RWPE2 (cell line): ENCODE measurements at regions not wholly inside any gene's neighbourhood (a gene's known extent, or its start where the extent isn't known, plus 50 kb on each side); places are given as distances from the start of the nearest gene placed in this dataset.

Experiments used
- ATAC-seq: fragments of 200-7000 bp; cut with Tn5 transposase; 3 replicates; pipeline ENCODE4 v1.9.1; 2021; ENCODE audit warnings: low read depth
- DNase-seq: peaks from one replicate; pipeline ENCODE4 v3.0.0-alpha.2; 2020; ENCODE audit warnings: low spot score
- H3K27ac ChIP-seq: fragments of 450-650 bp; 2 replicates; pipeline ENCODE4 v1.5.1; 2017; ENCODE audit warnings: mild to moderate bottlenecking; ENCODE audit not compliant: poor library complexity, severe bottlenecking
- H3K27me3 ChIP-seq: fragments of 250-450 bp; sonication (Bioruptor Pico); 2 replicates; pipeline ENCODE4 v1.5.1; 2021; ENCODE audit warnings: mild to moderate bottlenecking, moderate library complexity; ENCODE audit not compliant: insufficient read depth, poor library complexity, severe bottlenecking
- H3K36me3 ChIP-seq: fragments of 250-450 bp; sonication (Bioruptor Pico); 2 replicates; pipeline ENCODE4 v1.5.1; 2020; ENCODE audit warnings: low read depth, mild to moderate bottlenecking, moderate library complexity
- H3K4me1 ChIP-seq: fragments of 250-450 bp; sonication (Bioruptor Pico); 2 replicates; pipeline ENCODE4 v1.5.1; 2021; ENCODE audit warnings: mild to moderate bottlenecking, moderate library complexity; ENCODE audit not compliant: insufficient read depth, poor library complexity, severe bottlenecking
- H3K4me3 ChIP-seq: fragments of 250-450 bp; sonication (Bioruptor Pico); 2 replicates; pipeline ENCODE4 v1.5.1; 2021; ENCODE audit warnings: mild to moderate bottlenecking, moderate library complexity; ENCODE audit not compliant: severe bottlenecking
- H3K9me3 ChIP-seq: fragments of 250-450 bp; sonication (Bioruptor Pico); 2 replicates; pipeline ENCODE4 v1.5.1; 2021; ENCODE audit warnings: mild to moderate bottlenecking, moderate library complexity; ENCODE audit not compliant: severe bottlenecking
- CTCF ChIP-seq: fragments of 450-650 bp; IDR thresholded peaks from one replicate; pipeline ENCODE4 v1.5.1; 2017; ENCODE audit warnings: mild to moderate bottlenecking, moderate library complexity; ENCODE audit not compliant: poor library complexity, severe bottlenecking

- Histone ChIP-seq H3K4me1 (no peaks in the 10 kb centered on the region), H3K27ac (no peak overlapping the region), H3K36me3 (no peaks in the 10 kb centered on the region), H3K9me3 (no peaks in the 10 kb centered on the region), H3K4me3 (no peak overlapping the region), H3K27me3 (no peaks in the 10 kb centered on the region)
- ATAC-seq (no peak), DNase-seq (no peak)
- no peak for TF ChIP-seq CTCF
Measured at GRCh38 chr12:16870845-16871244, 264.9 kb upstream of the LMO3 start.

DNA sequence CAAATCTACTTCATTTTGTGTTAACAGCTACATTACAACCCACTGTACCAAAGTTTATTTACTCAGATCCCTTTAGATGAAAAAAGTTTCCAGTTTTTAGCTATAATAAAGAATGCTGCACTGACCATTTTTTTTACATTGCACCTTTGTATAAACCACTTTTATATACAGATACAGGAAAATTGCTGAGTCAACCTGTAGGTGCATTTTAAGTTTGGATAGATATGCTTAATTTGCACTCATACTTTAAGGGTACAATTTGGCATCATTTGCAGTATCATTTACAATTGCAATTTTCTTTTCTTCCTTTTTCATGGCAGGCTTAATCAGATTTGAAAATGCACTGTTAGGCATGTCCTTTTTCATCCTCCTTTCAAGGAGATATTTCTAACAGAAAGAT is 257.8 kb upstream of the LMO3 start:
- Histone ChIP-seq H3K36me3 (no peaks in the 10 kb centered on the region), H3K9me3 (no peaks in the 10 kb centered on the region), H3K27ac (no peak overlapping the region), H3K4me1 (no peaks in the 10 kb centered on the region), H3K4me3 (no peak overlapping the region), H3K27me3 (no peaks in the 10 kb centered on the region)
- no peak for ATAC-seq
- DNase-seq, result no peak
- TF ChIP-seq CTCF, result no peak

DNA sequence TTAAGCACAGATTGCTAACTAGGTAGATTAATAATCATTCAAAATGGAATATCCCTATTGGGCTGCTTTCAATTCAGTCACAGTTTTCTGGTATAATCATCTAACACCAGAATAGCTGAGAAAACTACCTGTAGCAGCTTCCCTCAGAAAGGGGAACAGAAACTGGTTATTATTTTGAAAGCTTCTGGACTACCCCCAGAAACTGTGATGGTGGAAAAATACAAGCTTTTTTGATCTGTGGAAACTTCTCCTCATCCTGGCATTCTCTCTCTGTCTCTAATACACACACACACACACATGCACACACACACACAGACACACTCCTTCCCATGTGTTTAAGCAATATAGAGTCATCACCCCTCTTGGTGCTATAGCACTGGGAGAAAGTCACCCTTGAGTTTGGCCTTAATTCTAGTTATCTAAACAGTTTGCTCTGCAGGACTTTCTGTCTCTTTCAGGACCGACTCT is 251.5 kb upstream of the LMO3 start:
- no peaks in the 10 kb centered on the region for H3K36me3 ChIP-seq
- no peak overlapping the region for H3K27ac ChIP-seq
- TF ChIP-seq CTCF, result no peak
- H3K4me1 ChIP-seq, result no peaks in the 10 kb centered on the region
- no peak for ATAC-seq
- no peak overlapping the region for H3K4me3 ChIP-seq
- no peaks in the 10 kb centered on the region for H3K9me3 ChIP-seq
- no peaks in the 10 kb centered on the region for H3K27me3 ChIP-seq
- DNase-seq, result no peak

DNA sequence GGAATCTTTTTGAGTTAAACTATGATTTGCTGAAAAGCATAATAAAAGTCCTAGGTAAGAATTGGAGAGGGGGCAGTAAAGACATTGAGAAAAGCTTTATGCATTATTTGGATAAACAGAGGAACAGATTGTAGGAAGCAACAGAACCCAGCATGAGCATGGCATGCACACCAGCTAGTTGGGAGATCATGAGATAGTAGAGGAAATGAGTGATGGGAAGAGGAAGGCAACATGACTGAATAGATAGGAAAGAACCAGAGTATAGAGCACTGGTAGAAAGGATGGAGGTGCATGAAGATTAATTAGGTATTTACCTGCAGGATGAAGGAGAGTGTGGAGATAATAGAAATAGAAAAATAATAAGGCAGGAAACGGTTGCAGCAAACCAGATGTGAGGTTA is 248.5 kb upstream of the LMO3 start:
- no peak overlapping the region for H3K4me3 ChIP-seq
- no peaks in the 10 kb centered on the region for H3K4me1 ChIP-seq
- no peak overlapping the region for H3K27ac ChIP-seq
- H3K9me3 ChIP-seq, result no peaks in the 10 kb centered on the region
- no peak for ATAC-seq
- no peaks in the 10 kb centered on the region for H3K27me3 ChIP-seq
- no peak for DNase-seq
- no peak for TF ChIP-seq CTCF
- no peaks in the 10 kb centered on the region for H3K36me3 ChIP-seq

- no peak overlapping the region for H3K27ac ChIP-seq
- H3K4me3 ChIP-seq, result no peak overlapping the region
- no peaks in the 10 kb centered on the region for H3K27me3 ChIP-seq
- no peaks in the 10 kb centered on the region for H3K4me1 ChIP-seq
- no peak for DNase-seq
- no peaks in the 10 kb centered on the region for H3K36me3 ChIP-seq
- TF ChIP-seq CTCF, result no peak
- no peaks in the 10 kb centered on the region for H3K9me3 ChIP-seq
- ATAC-seq, result no peak
Measured at GRCh38 chr12:16849473-16849872, 243.5 kb upstream of the LMO3 start.
